SK-N-SH (cell line): ENCODE measurements at regions not wholly inside any gene's neighbourhood (a gene's known extent, or its start where the extent isn't known, plus 50 kb on each side); places are given as distances from the start of the nearest gene placed in this dataset.

Source experiments
- CTCF ChIA-PET: fragments of 300-600, 350-600 bp; formaldehyde crosslinking; extraction: SDS; loops from one replicate; lab custom pipeline; 2021; lab: Yijun Ruan, JAX
- POLR2A ChIA-PET: fragments of 350-600 bp; sonication (Branson Sonifier 250); formaldehyde crosslinking; extraction: SDS; loops from one replicate; lab custom pipeline; 2020; ENCODE audit warnings: antibody characterized with exemption, inconsistent platforms; lab: Yijun Ruan, JAX
- DNase-seq: peaks from one replicate; pipeline ENCODE4 v3.0.0; 2012
- H2AFZ ChIP-seq: fragments of 200-600 bp; sonication (generic); 2 replicates; pipeline ENCODE4 v1.8.1; 2016; ENCODE audit warnings: antibody characterized with exemption, mild to moderate bottlenecking, low read depth
- H3F3A ChIP-seq: fragments of 200-600 bp; sonication (generic); replicated peaks from 2 replicates; pipeline ENCODE3; 2016; ENCODE audit warnings: antibody characterized with exemption, mild to moderate bottlenecking; ENCODE audit not compliant: insufficient read depth
- H3K27ac ChIP-seq, 2 experiments: fragments of 200-500 bp in 1 of 2; fragments of 200-600 bp in 1 of 2; sonication (Bioruptor generic) in 1 of 2; sonication (generic), shearing (Covaris generic) in 1 of 2; 2 replicates each; pipeline versions ENCODE4 v1.5.1 to v1.6.1; 2014 to 2016; ENCODE audit warnings: low read depth in 2 of 2, inconsistent platforms in 1 of 2, low read length in 1 of 2, mild to moderate bottlenecking in 1 of 2, mixed read lengths in 1 of 2
- H3K27me3 ChIP-seq: fragments of 200-600 bp; sonication (generic), shearing (Covaris generic); 2 replicates; pipeline ENCODE4 v1.6.1; 2016; ENCODE audit warnings: mixed run types; ENCODE audit not compliant: insufficient read depth
- H3K36me3 ChIP-seq, 2 experiments: fragments of 200-500 bp in 1 of 2; fragments of 200-600 bp in 1 of 2; sonication (Bioruptor generic) in 1 of 2; sonication (generic) in 1 of 2; replicated peaks in 1 of 2; 2 replicates each; pipeline versions ENCODE3 to v1.5.1; 2014 to 2016; ENCODE audit warnings: low read length in 1 of 2, mild to moderate bottlenecking in 1 of 2; ENCODE audit not compliant: insufficient read depth in 2 of 2, control insufficient read depth in 1 of 2
- H3K4me1 ChIP-seq, 2 experiments: fragments of 200-500 bp in 1 of 2; fragments of 200-600 bp in 1 of 2; sonication (Bioruptor generic) in 1 of 2; sonication (generic), shearing (Covaris generic) in 1 of 2; 2 replicates each; pipeline versions ENCODE4 v1.5.1 to v1.6.1; 2014 to 2016; ENCODE audit warnings: low read depth in 1 of 2, low read length in 1 of 2, mixed run types in 1 of 2; ENCODE audit not compliant: insufficient read depth in 2 of 2, control insufficient read depth in 1 of 2
- H3K4me2 ChIP-seq: fragments of 200-600 bp; sonication (generic), shearing (Covaris generic); 2 replicates; pipeline ENCODE4 v1.6.1; 2017; ENCODE audit warnings: mixed run types
- H3K4me3 ChIP-seq, 2 experiments: fragments of 200-500 bp in 1 of 2; fragments of 200-600 bp in 1 of 2; sonication (Bioruptor generic) in 1 of 2; sonication (generic), shearing (Covaris generic) in 1 of 2; 2 replicates each; pipeline versions ENCODE4 v1.5.1 to v1.8.1; 2014 to 2016; ENCODE audit warnings: low read depth in 2 of 2, inconsistent platforms in 1 of 2, low read length in 1 of 2, mild to moderate bottlenecking in 1 of 2, mixed read lengths in 1 of 2, moderate library complexity in 1 of 2
- H3K79me2 ChIP-seq: fragments of 200-600 bp; sonication (generic); 2 replicates; pipeline ENCODE4 v1.8.1; 2017; ENCODE audit warnings: mild to moderate bottlenecking; ENCODE audit not compliant: insufficient read depth
- H3K9ac ChIP-seq: fragments of 200-600 bp; sonication (generic); 2 replicates; pipeline ENCODE4 v1.6.1; 2017; ENCODE audit warnings: mixed run types
- H3K9me2 ChIP-seq: fragments of 200-600 bp; sonication (generic); 2 replicates; pipeline ENCODE4 v1.6.1; 2017; ENCODE audit warnings: mixed run types
- H3K9me3 ChIP-seq: fragments of 200-600 bp; sonication (generic); 2 replicates; pipeline ENCODE4 v1.6.1; 2017; ENCODE audit warnings: mixed run types, mild to moderate bottlenecking, moderate library complexity
- H4K20me1 ChIP-seq: fragments of 200-600 bp; sonication (generic); 2 replicates; pipeline ENCODE4 v1.6.1; 2017; ENCODE audit warnings: mild to moderate bottlenecking, mixed run types; ENCODE audit not compliant: insufficient read depth
- ELF1 ChIP-seq: IDR thresholded peaks from 2 replicates; pipeline ENCODE4 v1.4.0; 2012
- EZH2phosphoT487 ChIP-seq: fragments of 200-600 bp; sonication (generic); IDR thresholded peaks from 2 replicates; pipeline ENCODE4 v1.6.1; 2017; ENCODE audit warnings: low read depth, mixed run types, mild to moderate bottlenecking, antibody characterized with exemption, moderate library complexity, borderline replicate concordance
- FOSL2 ChIP-seq: IDR thresholded peaks from 2 replicates; pipeline ENCODE4 v1.4.0; 2012; ENCODE audit warnings: low read depth, mild to moderate bottlenecking, moderate library complexity, borderline replicate concordance
- FOXJ3 ChIP-seq: sonication (generic); formaldehyde crosslinking; IDR thresholded peaks from 2 replicates; pipeline ENCODE4 v1.5.1; 2020; ENCODE audit warnings: mild to moderate bottlenecking, missing genetic modification reagents
- GABPA ChIP-seq: IDR thresholded peaks from 2 replicates; pipeline ENCODE4 v1.4.0; 2012; ENCODE audit warnings: low read depth, mild to moderate bottlenecking
- RFX5 ChIP-seq: IDR thresholded peaks from 2 replicates; pipeline ENCODE4 v1.6.1; 2012; ENCODE audit warnings: mild to moderate bottlenecking, improper control_type of control experiment, low read length
- WGBS: methylation state at CpG from one replicate; pipeline ENCODE4 v1.1.6; 2017; ENCODE audit warnings: low lambda C conversion rate; 5-methylcytosine and 5-hydroxymethylcytosine counted together
- TF ChIP-seq, protein P1 (sequence below): IDR thresholded peaks from 2 replicates; pipeline ENCODE4 v1.4.0; 2012; ENCODE audit warnings: low read depth
- TF ChIP-seq, protein P2 (sequence below): IDR thresholded peaks from 2 replicates; pipeline ENCODE4 v1.4.0; 2012; ENCODE audit warnings: low read depth, borderline replicate concordance

- CTCF ChIA-PET: interaction anchor here (0.8 to 1.9 kb wide), 4 partner anchors 10 to 1075 kb away, joined by 3 to 8 read pairs (median 5); no protein-coding TSS in a partner anchor
These were observed 156.6 kb upstream of the LYZL2 start for GRCh38 chr10:30786131-30786530.

GRCh38 chr10:30784897-30785605, 155.5 kb upstream of the LYZL2 start:
- Histone ChIP-seq H3K79me2 (no peaks in the 10 kb centered on the region), H3K4me2 (peak overlapping the region; percentile 98), H3K27ac (peak overlapping the region; percentile 70 to 91), H2AFZ (peak overlapping the region; percentile 99), H3K9me2 (no peaks in the 10 kb centered on the region), H3K36me3 (no peaks in the 10 kb centered on the region), H3K4me3 (peak overlapping the region; percentile 64 to 80), H3K9ac (peak overlapping the region; percentile 78), H3K27me3 (no peaks in the 10 kb centered on the region), H3K9me3 (no peaks in the 10 kb centered on the region), H4K20me1 (no peaks in the 10 kb centered on the region), H3K4me1 (peaks cover 19 to 25% of the 10 kb centered on the region in 2 experiments), H3F3A (peaks cover 3% of the 10 kb centered on the region)
- 29% methylated on average over 31 of the region's 63 CpGs for WGBS
- no peak for TF ChIP-seq FOSL2
- TF ChIP-seq, protein P1, sequence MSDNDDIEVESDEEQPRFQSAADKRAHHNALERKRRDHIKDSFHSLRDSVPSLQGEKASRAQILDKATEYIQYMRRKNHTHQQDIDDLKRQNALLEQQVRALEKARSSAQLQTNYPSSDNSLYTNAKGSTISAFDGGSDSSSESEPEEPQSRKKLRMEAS: peak; percentile 9; the same call in 1 of the 2 replicates
- no peak for TF ChIP-seq GABPA
- TF ChIP-seq RFX5: peak; percentile 100
- TF ChIP-seq, protein P2, sequence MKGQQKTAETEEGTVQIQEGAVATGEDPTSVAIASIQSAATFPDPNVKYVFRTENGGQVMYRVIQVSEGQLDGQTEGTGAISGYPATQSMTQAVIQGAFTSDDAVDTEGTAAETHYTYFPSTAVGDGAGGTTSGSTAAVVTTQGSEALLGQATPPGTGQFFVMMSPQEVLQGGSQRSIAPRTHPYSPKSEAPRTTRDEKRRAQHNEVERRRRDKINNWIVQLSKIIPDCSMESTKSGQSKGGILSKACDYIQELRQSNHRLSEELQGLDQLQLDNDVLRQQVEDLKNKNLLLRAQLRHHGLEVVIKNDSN: no peak
- TF ChIP-seq EZH2phosphoT487: no peak
- no peak for TF ChIP-seq ELF1
- DNase-seq: peak; percentile 91
- CTCF ChIA-PET: interaction anchor here (0.7 to 3.6 kb wide), 39 partner anchors 9 to 1163 kb away, joined by 3 to 27 read pairs (median 4); partner anchors contain the start of gene ZNF438
- POLR2A ChIA-PET: interaction anchor here (1.0 to 1.7 kb wide), 4 partner anchors 20 to 1144 kb away, joined by 3 to 7 read pairs (median 3); partner anchors contain the start of genes ARHGAP12 and ZNF438

More at GRCh38 chr10:30786131-30786530, 156.6 kb upstream of the LYZL2 start:
- H3K9me2 ChIP-seq: no peaks in the 10 kb centered on the region
- H3K9me3 ChIP-seq: no peaks in the 10 kb centered on the region
- TF ChIP-seq, protein P1: peak; percentile 54; the same call in 1 of the 2 replicates
- no peak for TF ChIP-seq FOXJ3 (CRISPR knock-in tag)
- peak; percentile 10; the same call in 1 of the 2 replicates for TF ChIP-seq FOSL2
- TF ChIP-seq, protein P2: peak; percentile 80
- H2AFZ ChIP-seq: no peak overlapping the region
- H4K20me1 ChIP-seq: no peaks in the 10 kb centered on the region
- H3K79me2 ChIP-seq: no peaks in the 10 kb centered on the region
- no peaks in the 10 kb centered on the region for H3K36me3 ChIP-seq
- POLR2A ChIA-PET: interaction anchor here (1.5 kb wide), 1 partner anchor 19 kb away, joined by 3 read pairs; no protein-coding TSS in a partner anchor
- no peaks in the 10 kb centered on the region for H3K27me3 ChIP-seq
- H3K4me3 ChIP-seq: no peak overlapping the region
- H3K9ac ChIP-seq: no peak overlapping the region
- H3K4me1 ChIP-seq: peaks cover 19 to 25% of the 10 kb centered on the region in 2 experiments
- no peak for DNase-seq
- no peak overlapping the region for H3K27ac ChIP-seq
- peaks cover 3% of the 10 kb centered on the region for H3F3A ChIP-seq
- H3K4me2 ChIP-seq: no peak overlapping the region
